WTC11 (cell line): ENCODE measurements at regions not wholly inside any gene's neighbourhood (a gene's known extent, or its start where the extent isn't known, plus 50 kb on each side); places are given as distances from the start of the nearest gene placed in this dataset.

Experiments used
- TF ChIP-seq, protein P1 (sequence below): fragments of 200-600 bp; IDR thresholded peaks from 2 replicates; pipeline ENCODE4 v1.8.0; 2022; ENCODE audit warnings: antibody characterized with exemption
- TF ChIP-seq, protein P2 (sequence below): sonication (generic); formaldehyde crosslinking; IDR thresholded peaks from 2 replicates; pipeline ENCODE4 v1.8.1; 2023; ENCODE audit warnings: mild to moderate bottlenecking, missing genetic modification reagents, moderate library complexity

DNA sequence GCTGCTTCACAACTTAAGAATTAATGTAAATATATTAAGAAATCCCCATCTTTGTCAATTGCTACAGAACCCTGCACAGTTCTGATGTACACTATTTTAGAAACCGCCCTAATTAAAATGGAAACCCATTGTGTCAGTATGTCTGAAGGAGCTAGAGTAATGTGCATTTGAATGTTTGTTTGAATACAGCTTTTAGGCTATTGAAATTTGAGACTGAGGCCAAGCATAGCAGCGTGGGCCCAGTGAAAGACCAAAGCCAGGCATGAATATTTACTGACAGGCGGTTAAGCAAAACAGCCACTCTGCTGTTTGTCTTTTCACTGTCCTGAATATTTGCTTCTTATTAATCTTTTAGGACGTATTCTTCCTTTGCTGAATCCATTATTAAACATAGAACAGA lies 252.3 kb downstream of the IZUMO3 start:
- TF ChIP-seq, protein P1, sequence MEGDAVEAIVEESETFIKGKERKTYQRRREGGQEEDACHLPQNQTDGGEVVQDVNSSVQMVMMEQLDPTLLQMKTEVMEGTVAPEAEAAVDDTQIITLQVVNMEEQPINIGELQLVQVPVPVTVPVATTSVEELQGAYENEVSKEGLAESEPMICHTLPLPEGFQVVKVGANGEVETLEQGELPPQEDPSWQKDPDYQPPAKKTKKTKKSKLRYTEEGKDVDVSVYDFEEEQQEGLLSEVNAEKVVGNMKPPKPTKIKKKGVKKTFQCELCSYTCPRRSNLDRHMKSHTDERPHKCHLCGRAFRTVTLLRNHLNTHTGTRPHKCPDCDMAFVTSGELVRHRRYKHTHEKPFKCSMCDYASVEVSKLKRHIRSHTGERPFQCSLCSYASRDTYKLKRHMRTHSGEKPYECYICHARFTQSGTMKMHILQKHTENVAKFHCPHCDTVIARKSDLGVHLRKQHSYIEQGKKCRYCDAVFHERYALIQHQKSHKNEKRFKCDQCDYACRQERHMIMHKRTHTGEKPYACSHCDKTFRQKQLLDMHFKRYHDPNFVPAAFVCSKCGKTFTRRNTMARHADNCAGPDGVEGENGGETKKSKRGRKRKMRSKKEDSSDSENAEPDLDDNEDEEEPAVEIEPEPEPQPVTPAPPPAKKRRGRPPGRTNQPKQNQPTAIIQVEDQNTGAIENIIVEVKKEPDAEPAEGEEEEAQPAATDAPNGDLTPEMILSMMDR, result no peak
- TF ChIP-seq, protein P2, sequence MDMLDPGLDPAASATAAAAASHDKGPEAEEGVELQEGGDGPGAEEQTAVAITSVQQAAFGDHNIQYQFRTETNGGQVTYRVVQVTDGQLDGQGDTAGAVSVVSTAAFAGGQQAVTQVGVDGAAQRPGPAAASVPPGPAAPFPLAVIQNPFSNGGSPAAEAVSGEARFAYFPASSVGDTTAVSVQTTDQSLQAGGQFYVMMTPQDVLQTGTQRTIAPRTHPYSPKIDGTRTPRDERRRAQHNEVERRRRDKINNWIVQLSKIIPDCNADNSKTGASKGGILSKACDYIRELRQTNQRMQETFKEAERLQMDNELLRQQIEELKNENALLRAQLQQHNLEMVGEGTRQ (CRISPR knock-in tag), result no peak
